Mesothelial cell of epicardium (in vitro differentiated cells): ENCODE measurements at regions not wholly inside any gene's neighbourhood (a gene's known extent, or its start where the extent isn't known, plus 50 kb on each side); places are given as distances from the start of the nearest gene placed in this dataset.
"Not testable (repeated sequence)": the region's sequence is repeated elsewhere in the genome, so short reads cannot be mapped to it uniquely, and the experiment has no call there.

Experiments used
- DNase-seq, 2 experiments: peaks; one replicate each; pipeline ENCODE4 v3.0.0; 2021; ENCODE audit warnings: low spot score in 2 of 2; ENCODE audit not compliant: unreplicated experiment in 2 of 2
- H3K27ac Mint-ChIP-seq: 2 replicates; pipeline ENCODE4 v1.8.0; 2021; ENCODE audit warnings: mixed read lengths
- H3K27me3 Mint-ChIP-seq: 2 replicates; pipeline ENCODE4 v1.8.0; 2021; ENCODE audit warnings: low read depth, mixed read lengths
- H3K36me3 Mint-ChIP-seq: 2 replicates; pipeline ENCODE4 v1.8.0; 2021; ENCODE audit warnings: mixed read lengths
- H3K4me1 Mint-ChIP-seq: 2 replicates; pipeline ENCODE4 v1.8.0; 2021; ENCODE audit warnings: mixed read lengths
- H3K4me3 Mint-ChIP-seq: 2 replicates; pipeline ENCODE4 v1.8.0; 2021; ENCODE audit warnings: mild to moderate bottlenecking, moderate library complexity, mixed read lengths
- H3K9me3 Mint-ChIP-seq: 2 replicates; pipeline ENCODE4 v1.8.0; 2021; ENCODE audit warnings: mixed read lengths
- TF ChIP-seq, protein P1 (sequence below): fragments of 200-600 bp; sonication (generic); IDR thresholded peaks from one replicate; pipeline ENCODE4 v1.5.0; 2021; ENCODE audit warnings: antibody characterized with exemption; ENCODE audit not compliant: unreplicated experiment

DNA sequence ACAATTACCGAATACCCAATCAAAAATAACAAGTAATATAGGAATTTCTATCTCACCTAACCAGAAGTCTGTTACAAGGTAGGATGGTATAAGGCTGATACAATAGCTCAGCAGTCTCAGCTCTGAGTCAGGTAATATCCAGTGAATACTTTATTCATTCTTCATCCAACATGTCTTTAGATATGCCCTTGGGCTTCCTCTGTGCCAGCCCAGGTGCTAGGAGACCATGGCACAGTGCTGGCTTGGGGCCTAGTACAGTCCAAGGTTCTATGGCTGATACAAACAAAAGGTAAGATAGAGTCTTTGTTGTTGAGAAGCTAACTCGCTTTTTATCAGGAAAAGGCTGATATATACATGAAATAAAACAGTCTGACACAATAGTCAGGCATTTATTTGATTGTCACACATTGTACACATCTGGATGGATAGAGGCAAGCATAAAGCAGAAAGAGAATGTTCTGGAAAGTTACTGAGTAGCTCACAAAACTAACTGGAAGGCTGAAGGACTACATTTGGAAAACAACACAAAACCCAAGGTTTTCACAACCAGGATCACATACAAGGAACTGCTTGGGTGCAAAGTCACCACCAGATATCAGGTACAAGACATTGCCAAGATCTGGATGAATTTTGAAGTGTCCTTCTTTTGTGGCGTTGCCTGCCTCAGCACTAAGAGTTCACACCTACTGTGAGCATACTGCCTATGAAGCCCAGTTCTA, 110.4 kb upstream of the SCAF8 start:
- DNase-seq, result no peak
- Mint-ChIP-seq H3K9me3 (peaks cover 5% of the 10 kb centered on the region), H3K4me3 (no peak overlapping the region), H3K27me3 (no peaks in the 10 kb centered on the region), H3K4me1 (peaks cover 3% of the 10 kb centered on the region), H3K27ac (no peak overlapping the region), H3K36me3 (no peaks in the 10 kb centered on the region)
- TF ChIP-seq, protein P1, sequence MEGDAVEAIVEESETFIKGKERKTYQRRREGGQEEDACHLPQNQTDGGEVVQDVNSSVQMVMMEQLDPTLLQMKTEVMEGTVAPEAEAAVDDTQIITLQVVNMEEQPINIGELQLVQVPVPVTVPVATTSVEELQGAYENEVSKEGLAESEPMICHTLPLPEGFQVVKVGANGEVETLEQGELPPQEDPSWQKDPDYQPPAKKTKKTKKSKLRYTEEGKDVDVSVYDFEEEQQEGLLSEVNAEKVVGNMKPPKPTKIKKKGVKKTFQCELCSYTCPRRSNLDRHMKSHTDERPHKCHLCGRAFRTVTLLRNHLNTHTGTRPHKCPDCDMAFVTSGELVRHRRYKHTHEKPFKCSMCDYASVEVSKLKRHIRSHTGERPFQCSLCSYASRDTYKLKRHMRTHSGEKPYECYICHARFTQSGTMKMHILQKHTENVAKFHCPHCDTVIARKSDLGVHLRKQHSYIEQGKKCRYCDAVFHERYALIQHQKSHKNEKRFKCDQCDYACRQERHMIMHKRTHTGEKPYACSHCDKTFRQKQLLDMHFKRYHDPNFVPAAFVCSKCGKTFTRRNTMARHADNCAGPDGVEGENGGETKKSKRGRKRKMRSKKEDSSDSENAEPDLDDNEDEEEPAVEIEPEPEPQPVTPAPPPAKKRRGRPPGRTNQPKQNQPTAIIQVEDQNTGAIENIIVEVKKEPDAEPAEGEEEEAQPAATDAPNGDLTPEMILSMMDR, result no peak

DNA sequence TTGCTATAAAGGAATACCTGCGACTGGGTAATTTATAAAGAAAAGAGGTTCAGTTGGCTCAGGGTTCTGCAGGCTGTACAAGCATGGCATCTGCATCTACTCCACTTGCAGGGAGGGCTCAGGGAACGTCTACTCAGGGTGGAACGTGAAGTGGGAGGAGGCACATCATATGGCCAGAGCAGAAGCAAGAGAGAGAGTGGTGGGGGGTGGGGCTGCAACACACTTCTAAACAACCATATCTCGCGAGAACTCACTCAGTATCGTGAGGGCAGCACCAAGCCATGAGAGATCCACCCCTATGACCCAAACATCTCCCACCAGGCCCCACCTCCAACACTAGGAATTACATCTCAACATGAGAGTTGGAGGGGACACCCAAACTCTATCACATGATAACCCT, 109.8 kb upstream of the SCAF8 start:
- Mint-ChIP-seq H3K27me3 (no peaks in the 10 kb centered on the region), H3K27ac (no peak overlapping the region), H3K36me3 (no peaks in the 10 kb centered on the region), H3K4me3 (no peak overlapping the region), H3K9me3 (peaks cover 5% of the 10 kb centered on the region), H3K4me1 (peaks cover 3% of the 10 kb centered on the region)
- TF ChIP-seq, protein P1, result no peak
- no peak for DNase-seq

DNA sequence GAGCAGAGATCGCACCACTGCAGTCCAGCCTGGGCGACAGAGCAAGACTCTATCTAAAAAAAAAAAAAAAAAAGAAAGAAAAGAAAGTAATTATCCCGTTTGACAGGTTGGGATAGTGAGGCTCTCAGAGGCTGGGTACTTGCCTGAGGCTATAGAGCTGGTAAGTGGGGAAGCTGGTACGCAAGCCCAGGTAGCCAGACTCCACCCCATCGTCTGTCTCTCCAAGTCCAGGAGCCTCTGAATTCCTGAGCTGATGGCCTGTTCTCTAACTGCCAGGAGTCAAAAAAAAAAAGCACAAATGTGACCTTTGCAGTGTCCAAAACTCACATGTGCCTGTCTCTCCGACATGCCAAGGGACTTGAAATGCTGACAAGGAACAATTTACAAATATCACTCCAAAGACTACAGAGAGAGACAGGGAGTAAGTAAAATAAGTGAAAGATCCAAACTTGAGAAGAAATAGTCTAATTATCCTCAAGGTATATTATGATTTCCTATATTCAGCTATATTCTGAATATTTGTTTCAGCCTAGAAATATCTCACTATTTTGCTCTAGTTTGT, 109.1 kb upstream of the SCAF8 start:
- peaks cover 2% of the 10 kb centered on the region for H3K4me1 Mint-ChIP-seq
- no peak for DNase-seq
- peaks cover 5% of the 10 kb centered on the region for H3K9me3 Mint-ChIP-seq
- no peak overlapping the region for H3K4me3 Mint-ChIP-seq
- TF ChIP-seq, protein P1, result no peak
- H3K27ac Mint-ChIP-seq, result no peak overlapping the region
- no peaks in the 10 kb centered on the region for H3K27me3 Mint-ChIP-seq
- no peaks in the 10 kb centered on the region for H3K36me3 Mint-ChIP-seq

DNA sequence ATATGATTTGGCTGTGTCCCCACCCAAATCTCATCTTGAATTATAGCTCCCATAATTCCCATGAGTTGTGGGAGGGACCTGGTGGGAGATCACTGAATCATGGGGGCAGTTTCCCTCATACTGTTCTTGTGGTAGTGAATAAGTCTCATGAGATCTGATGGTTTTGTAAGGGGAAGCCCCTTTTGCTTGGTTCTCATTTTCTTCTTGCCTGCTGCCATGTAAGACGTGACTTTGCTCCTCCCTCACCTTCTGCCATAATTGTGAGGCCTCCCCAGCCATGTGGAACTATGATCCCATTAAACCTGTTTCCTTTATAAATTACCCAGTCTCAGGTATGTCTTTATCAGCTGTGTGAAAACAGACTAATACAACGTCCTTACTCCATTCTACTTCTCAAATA, 108.5 kb upstream of the SCAF8 start:
- H3K27me3 Mint-ChIP-seq, DNase-seq, H3K4me1 Mint-ChIP-seq, H3K4me3 Mint-ChIP-seq, H3K9me3 Mint-ChIP-seq, H3K27ac Mint-ChIP-seq, H3K36me3 Mint-ChIP-seq: not testable (repeated sequence)

DNA sequence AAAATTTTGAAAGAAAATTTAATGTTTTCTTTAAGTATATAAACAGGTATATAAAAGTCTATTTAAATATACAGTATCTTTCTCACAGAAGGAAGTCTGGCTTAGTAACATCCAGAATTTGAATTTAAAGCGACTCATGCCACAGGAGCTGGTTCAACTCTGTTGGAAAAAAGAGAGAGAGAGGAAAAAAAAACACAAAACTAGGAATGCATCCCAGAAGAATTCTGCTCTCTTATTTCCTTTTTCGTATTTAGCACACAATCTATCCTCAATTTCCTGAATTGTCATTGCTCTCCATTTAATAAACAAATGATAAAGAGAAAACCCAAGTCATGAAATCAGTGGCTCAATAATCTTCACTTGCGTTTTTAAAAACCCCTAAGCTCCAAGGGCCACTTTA, 107.5 kb upstream of the SCAF8 start:
- Mint-ChIP-seq H3K27me3 (no peaks in the 10 kb centered on the region), H3K4me1 (no peaks in the 10 kb centered on the region)
- TF ChIP-seq, protein P1, result no peak

DNA sequence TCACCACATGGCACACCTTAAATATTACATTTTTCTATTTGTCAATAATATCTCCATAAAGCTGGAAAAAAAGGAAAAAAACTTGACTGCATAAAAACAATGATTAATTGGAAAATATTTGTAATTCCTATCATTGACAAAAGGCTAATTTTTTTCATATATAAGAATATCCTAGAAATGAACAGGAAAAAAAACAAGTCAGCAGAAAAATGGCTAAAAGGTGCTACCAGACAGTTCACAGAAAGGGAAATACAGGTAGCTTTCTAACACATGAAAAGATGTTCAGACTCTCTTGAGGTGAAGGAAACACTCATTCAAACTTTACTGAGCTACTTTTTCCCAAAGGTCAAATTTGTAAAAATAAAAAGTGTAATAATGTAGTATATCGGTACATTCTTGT, 104.1 kb upstream of the SCAF8 start:
- no peaks in the 10 kb centered on the region for H3K4me1 Mint-ChIP-seq
- no peaks in the 10 kb centered on the region for H3K27me3 Mint-ChIP-seq
- H3K4me3 Mint-ChIP-seq, result no peak overlapping the region
- TF ChIP-seq, protein P1, result no peak
- H3K36me3 Mint-ChIP-seq, result no peaks in the 10 kb centered on the region
- no peak overlapping the region for H3K27ac Mint-ChIP-seq
- H3K9me3 Mint-ChIP-seq, result peaks cover 17% of the 10 kb centered on the region
- DNase-seq, result no peak

More for the DNA sequence above, 107.5 kb upstream of the SCAF8 start:
- Mint-ChIP-seq H3K36me3 (no peaks in the 10 kb centered on the region), H3K4me3 (no peak overlapping the region), H3K9me3 (peaks cover 5% of the 10 kb centered on the region), H3K27ac (no peak overlapping the region)
- no peak for DNase-seq
